ENCODE measurements at regions not wholly inside any gene's neighbourhood (a gene's known extent, or its start where the extent isn't known, plus 50 kb on each side); places are given as distances from the start of the nearest gene placed in this dataset.

DNA sequence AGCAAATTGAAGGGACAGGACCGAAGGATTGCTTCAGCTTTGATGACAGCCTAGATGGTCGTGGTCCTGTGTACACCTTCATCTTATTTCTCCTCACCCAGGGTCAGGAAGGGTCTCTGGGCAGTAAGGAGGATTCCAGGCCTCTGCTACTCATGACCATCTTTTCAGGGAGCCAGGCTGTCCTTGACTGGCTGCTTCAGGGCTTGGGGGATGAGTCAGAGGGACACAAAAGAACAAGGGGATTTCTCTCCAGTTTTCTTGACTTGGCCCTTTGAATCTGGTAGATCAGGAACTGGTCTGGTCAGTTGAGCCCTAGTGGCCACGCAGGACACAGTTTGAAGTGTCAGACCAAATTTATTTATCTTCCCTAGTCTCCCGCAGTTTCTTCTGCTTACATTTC lies 402.1 kb upstream of the CHD6 start:
- intact Hi-C loops (cut with micrococcal nuclease) = no loop called here

DNA sequence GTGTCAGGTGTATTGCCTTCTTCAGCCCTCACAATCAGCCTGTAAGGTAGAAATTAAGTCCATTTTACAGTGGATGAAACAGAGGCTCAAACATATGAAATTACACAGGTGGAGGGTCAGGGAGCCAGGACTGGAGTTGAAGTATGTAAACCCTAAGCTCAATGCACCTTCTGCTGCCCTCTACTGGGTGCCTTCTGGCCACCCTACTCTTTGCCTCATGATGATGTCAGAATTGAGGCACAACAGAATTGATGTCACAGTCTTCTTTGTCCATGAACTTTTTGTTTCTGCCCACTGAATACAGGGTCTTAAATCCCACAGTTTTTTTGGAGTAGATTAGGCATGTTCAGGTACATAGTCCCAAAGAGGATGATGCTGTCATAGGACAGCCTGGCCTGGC lies 400.8 kb upstream of the CHD6 start:
- intact Hi-C loops (cut with micrococcal nuclease) = no loop called here
- H3K9me3 ChIP-seq (replicated peaks) = no peaks in the 10 kb centered on the region
- H3K4me3 ChIP-seq = no peak overlapping the region
- TF ChIP-seq, protein P1, sequence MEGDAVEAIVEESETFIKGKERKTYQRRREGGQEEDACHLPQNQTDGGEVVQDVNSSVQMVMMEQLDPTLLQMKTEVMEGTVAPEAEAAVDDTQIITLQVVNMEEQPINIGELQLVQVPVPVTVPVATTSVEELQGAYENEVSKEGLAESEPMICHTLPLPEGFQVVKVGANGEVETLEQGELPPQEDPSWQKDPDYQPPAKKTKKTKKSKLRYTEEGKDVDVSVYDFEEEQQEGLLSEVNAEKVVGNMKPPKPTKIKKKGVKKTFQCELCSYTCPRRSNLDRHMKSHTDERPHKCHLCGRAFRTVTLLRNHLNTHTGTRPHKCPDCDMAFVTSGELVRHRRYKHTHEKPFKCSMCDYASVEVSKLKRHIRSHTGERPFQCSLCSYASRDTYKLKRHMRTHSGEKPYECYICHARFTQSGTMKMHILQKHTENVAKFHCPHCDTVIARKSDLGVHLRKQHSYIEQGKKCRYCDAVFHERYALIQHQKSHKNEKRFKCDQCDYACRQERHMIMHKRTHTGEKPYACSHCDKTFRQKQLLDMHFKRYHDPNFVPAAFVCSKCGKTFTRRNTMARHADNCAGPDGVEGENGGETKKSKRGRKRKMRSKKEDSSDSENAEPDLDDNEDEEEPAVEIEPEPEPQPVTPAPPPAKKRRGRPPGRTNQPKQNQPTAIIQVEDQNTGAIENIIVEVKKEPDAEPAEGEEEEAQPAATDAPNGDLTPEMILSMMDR (IDR thresholded peaks at IDR 0.05; ENCODE audit: borderline replicate concordance) = no peak
- H3K36me3 ChIP-seq = no peaks in the 10 kb centered on the region
- H3K27ac ChIP-seq (replicated peaks) = no peak overlapping the region
- H3K27me3 ChIP-seq (ENCODE audit: low read depth) = no peaks in the 10 kb centered on the region
- DNase-seq = no peak
- H3K4me1 ChIP-seq = no peaks in the 10 kb centered on the region

More for the DNA sequence above, 402.1 kb upstream of the CHD6 start:
- no peaks in the 10 kb centered on the region for H3K36me3 ChIP-seq
- H3K27ac ChIP-seq (replicated peaks) = no peak overlapping the region
- H3K9me3 ChIP-seq (replicated peaks) = no peaks in the 10 kb centered on the region
- no peaks in the 10 kb centered on the region for H3K4me1 ChIP-seq
- H3K4me3 ChIP-seq = no peak overlapping the region
- DNase-seq = no peak
- TF ChIP-seq, protein P1 (IDR thresholded peaks at IDR 0.05; ENCODE audit: borderline replicate concordance) = no peak
- H3K27me3 ChIP-seq (ENCODE audit: low read depth) = no peaks in the 10 kb centered on the region

DNA sequence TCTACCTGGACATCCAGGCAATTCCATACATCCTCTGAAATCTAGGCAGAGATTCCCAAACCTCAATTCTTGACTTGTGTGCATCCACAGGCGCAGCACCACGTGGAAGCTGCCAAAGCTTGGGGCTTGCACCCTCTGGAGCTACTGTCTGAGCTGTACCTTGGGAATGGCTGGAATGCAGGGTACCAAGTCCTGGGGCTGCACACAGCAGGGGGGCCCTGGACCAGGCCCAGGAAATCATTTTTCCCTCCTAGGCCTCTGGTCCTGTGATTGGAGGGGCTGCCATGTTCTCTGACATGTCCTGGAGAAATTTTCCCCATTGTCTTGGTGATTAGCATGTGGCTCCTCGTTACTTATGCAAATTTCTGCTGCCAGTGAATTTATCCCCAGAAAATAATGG lies 391.9 kb upstream of the CHD6 start:
- no peak overlapping the region for H3K4me3 ChIP-seq
- intact Hi-C loops (cut with micrococcal nuclease) = no loop called here
- H3K27me3 ChIP-seq (ENCODE audit: low read depth) = peaks cover 17% of the 10 kb centered on the region
- DNase-seq = no peak
- peaks cover 10% of the 10 kb centered on the region for H3K9me3 ChIP-seq (replicated peaks)
- no peaks in the 10 kb centered on the region for H3K4me1 ChIP-seq
- TF ChIP-seq, protein P1 (IDR thresholded peaks at IDR 0.05; ENCODE audit: borderline replicate concordance) = no peak
- H3K36me3 ChIP-seq = no peaks in the 10 kb centered on the region
- H3K27ac ChIP-seq (replicated peaks) = no peak overlapping the region

DNA sequence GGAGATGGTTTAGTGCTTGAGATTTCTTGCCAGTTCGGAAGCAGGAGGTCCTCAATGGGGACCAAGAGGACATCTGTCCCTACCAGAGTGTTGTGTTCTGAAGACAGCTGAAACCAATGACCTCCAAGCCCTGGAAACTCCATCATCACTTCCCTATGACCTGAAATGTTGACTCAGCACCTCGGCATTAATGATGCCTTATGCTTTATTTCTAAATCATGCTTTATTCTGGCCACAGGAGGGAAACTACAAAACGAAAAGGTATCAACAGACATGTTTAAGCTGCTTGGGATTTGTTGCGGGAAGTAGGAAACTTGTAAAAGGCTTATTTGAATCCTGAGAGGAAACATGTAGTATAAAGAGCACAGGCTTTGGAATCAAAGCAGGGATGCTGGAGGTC lies 389.1 kb upstream of the CHD6 start:
- DNase-seq = no peak
- intact Hi-C loops (cut with micrococcal nuclease) = no loop called here
- Histone ChIP-seq H3K9me3 (replicated peaks) (peaks cover 10% of the 10 kb centered on the region), H3K4me1 (no peaks in the 10 kb centered on the region), H3K4me3 (no peak overlapping the region), H3K27me3 (ENCODE audit: low read depth) (peaks cover 31% of the 10 kb centered on the region), H3K27ac (replicated peaks) (no peak overlapping the region), H3K36me3 (no peaks in the 10 kb centered on the region)
- TF ChIP-seq, protein P1 (IDR thresholded peaks at IDR 0.05; ENCODE audit: borderline replicate concordance) = no peak

DNA sequence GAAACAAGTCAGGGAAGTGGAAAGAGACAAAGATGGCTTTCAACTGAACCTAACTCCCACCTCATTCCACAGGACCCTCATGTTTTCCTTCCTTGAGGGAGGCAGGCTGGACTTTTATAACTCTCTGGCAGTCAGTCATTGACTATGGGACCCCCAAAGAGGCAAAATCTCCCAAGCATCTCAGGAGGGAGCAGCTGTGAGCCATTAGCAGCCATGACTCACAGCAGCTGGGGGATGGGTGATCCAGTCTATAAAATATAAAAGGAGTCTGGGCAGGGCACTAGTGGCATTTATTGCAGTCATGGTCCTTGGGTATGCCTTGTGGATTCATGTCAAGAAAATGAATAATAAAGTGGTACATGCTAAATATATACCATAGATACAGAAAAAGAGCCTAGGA lies 387.0 kb upstream of the CHD6 start:
- intact Hi-C loops (cut with micrococcal nuclease) = no loop called here
- DNase-seq = no peak
- TF ChIP-seq, protein P1 (IDR thresholded peaks at IDR 0.05; ENCODE audit: borderline replicate concordance) = no peak
- H3K27me3 ChIP-seq (ENCODE audit: low read depth) = peaks cover 38% of the 10 kb centered on the region
- H3K27ac ChIP-seq (replicated peaks) = no peak overlapping the region
- H3K36me3 ChIP-seq = no peaks in the 10 kb centered on the region
- no peak overlapping the region for H3K4me3 ChIP-seq
- H3K9me3 ChIP-seq (replicated peaks) = peaks cover 10% of the 10 kb centered on the region
- H3K4me1 ChIP-seq = no peaks in the 10 kb centered on the region

DNA sequence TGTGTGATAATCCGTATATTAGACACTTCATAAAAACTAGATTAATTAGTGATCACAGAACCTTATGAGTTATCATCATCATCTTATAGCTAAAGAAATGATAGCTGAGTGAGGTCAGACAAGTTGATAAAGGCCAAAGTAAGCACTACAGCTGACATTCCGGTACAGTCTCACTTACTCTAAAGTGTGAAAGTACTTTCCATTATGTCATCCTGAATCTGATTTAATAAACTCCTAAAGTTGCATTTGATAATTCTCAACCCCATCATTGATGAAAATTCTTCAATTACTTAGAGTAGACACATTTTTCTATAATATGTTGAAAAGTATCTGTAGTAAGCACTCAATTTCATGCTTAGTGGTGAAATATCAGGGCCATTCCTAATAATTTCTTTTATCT lies 385.2 kb upstream of the CHD6 start:
- Histone ChIP-seq H3K4me3 (no peak overlapping the region), H3K27ac (replicated peaks) (no peak overlapping the region), H3K27me3 (ENCODE audit: low read depth) (peaks cover 38% of the 10 kb centered on the region), H3K36me3 (no peaks in the 10 kb centered on the region), H3K9me3 (replicated peaks) (peaks cover 20% of the 10 kb centered on the region), H3K4me1 (no peaks in the 10 kb centered on the region)
- intact Hi-C loops (cut with micrococcal nuclease) = no loop called here
- DNase-seq = no peak
- TF ChIP-seq, protein P1 (IDR thresholded peaks at IDR 0.05; ENCODE audit: borderline replicate concordance) = no peak
